Esophagus muscularis mucosa (tissue), 4 donors: ENCODE measurements at regions not wholly inside any gene's neighbourhood (a gene's known extent, or its start where the extent isn't known, plus 50 kb on each side); places are given as distances from the start of the nearest gene placed in this dataset.

Experiments
- EP300 ChIP-seq: sonication (generic); formaldehyde crosslinking; IDR thresholded peaks from one replicate; pipeline ENCODE4 v1.6.1; 2017; ENCODE audit warnings: antibody characterized with exemption
- POLR2A ChIP-seq: fragments of 450-650 bp; IDR thresholded peaks from one replicate; pipeline ENCODE4 v1.6.1; 2017; ENCODE audit warnings: antibody characterized with exemption, moderate library complexity, mild to moderate bottlenecking, low read depth
- POLR2AphosphoS5 ChIP-seq, 2 donors: sonication (generic); formaldehyde crosslinking; IDR thresholded peaks; one replicate each; pipeline ENCODE4 v1.6.1; 2017; ENCODE audit warnings: antibody characterized with exemption in 2 of 2
- TF ChIP-seq, protein P1 (sequence below), 3 experiments: fragments of 200-600 bp in 2 of 3; fragments of 450-650 bp in 1 of 3; sonication (generic) in 2 of 3; IDR thresholded peaks; one replicate each; pipeline ENCODE4 v1.5.1; 2017 to 2019; ENCODE audit warnings: antibody characterized with exemption in 3 of 3, mild to moderate bottlenecking in 2 of 3, moderate library complexity in 1 of 3

DNA sequence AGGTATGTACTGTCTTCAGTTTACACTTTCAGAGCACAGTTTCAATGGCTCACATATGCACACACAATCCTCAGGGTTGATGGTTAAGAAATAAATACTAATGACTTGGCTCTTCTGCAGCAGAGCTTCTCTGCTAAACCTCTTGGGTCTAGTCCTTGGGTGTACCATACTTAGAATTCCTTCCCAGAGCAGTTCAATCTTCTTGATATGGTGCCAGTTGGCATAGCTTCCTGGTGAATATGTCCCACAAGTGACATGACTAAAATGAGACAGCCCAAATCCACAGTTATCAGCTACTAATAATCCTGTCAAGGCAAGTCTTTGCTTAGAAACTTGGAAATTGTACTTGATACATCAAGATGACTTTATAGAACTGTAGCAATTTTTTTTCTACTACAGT, 654.4 kb downstream of the IQCM start:
- TF ChIP-seq, protein P1, sequence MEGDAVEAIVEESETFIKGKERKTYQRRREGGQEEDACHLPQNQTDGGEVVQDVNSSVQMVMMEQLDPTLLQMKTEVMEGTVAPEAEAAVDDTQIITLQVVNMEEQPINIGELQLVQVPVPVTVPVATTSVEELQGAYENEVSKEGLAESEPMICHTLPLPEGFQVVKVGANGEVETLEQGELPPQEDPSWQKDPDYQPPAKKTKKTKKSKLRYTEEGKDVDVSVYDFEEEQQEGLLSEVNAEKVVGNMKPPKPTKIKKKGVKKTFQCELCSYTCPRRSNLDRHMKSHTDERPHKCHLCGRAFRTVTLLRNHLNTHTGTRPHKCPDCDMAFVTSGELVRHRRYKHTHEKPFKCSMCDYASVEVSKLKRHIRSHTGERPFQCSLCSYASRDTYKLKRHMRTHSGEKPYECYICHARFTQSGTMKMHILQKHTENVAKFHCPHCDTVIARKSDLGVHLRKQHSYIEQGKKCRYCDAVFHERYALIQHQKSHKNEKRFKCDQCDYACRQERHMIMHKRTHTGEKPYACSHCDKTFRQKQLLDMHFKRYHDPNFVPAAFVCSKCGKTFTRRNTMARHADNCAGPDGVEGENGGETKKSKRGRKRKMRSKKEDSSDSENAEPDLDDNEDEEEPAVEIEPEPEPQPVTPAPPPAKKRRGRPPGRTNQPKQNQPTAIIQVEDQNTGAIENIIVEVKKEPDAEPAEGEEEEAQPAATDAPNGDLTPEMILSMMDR (IDR thresholded peaks at IDR 0.05), result no peak
- TF ChIP-seq POLR2AphosphoS5 (IDR thresholded peaks at IDR 0.05), result no peak
- no peak for TF ChIP-seq EP300
- no peak for TF ChIP-seq POLR2A
